Esophagus muscularis mucosa (tissue), 4 donors: ENCODE measurements at regions not wholly inside any gene's neighbourhood (a gene's known extent, or its start where the extent isn't known, plus 50 kb on each side); places are given as distances from the start of the nearest gene placed in this dataset.
"Not testable (repeated sequence)": the region's sequence is repeated elsewhere in the genome, so short reads cannot be mapped to it uniquely, and the experiment has no call there.

ENCODE experiments used
- DNase-seq: peaks from one replicate; pipeline ENCODE4 v3.0.0-alpha.2; 2017; ENCODE audit errors: extremely low spot score
- H3K27ac ChIP-seq, 4 donors: fragments of 200-600 bp; sonication (generic); replicated peaks in 1 of 4; 1 replicate in 3 of 4; 2 replicates in 1 of 4; pipeline ENCODE4 v1.5.1; 2016 to 2019; ENCODE audit warnings: mild to moderate bottlenecking in 1 of 4
- H3K27me3 ChIP-seq, 4 donors: fragments of 200-600 bp; sonication (generic); one replicate each; pipeline versions ENCODE4 v1.5.1 to v1.6.0; 2016 to 2019
- H3K36me3 ChIP-seq, 4 donors: fragments of 200-600 bp; sonication (generic); one replicate each; pipeline ENCODE4 v1.5.1; 2016 to 2019
- H3K4me1 ChIP-seq, 4 donors: fragments of 200-600 bp; sonication (generic); one replicate each; pipeline ENCODE4 v1.5.1; 2016 to 2019
- H3K4me3 ChIP-seq, 4 donors: fragments of 200-600 bp; sonication (generic); 1 replicate in 2 of 4; 2 replicates in 2 of 4; pipeline ENCODE4 v1.5.1; 2016 to 2019; ENCODE audit warnings: mild to moderate bottlenecking in 4 of 4, moderate library complexity in 1 of 4
- H3K9me3 ChIP-seq, 4 donors: fragments of 200-600 bp; sonication (generic); 1 replicate in 3 of 4; 2 replicates in 1 of 4; pipeline ENCODE4 v1.5.1; 2016 to 2019
- EP300 ChIP-seq: sonication (generic); formaldehyde crosslinking; IDR thresholded peaks from one replicate; pipeline ENCODE4 v1.6.1; 2017; ENCODE audit warnings: antibody characterized with exemption
- POLR2A ChIP-seq: fragments of 450-650 bp; IDR thresholded peaks from one replicate; pipeline ENCODE4 v1.6.1; 2017; ENCODE audit warnings: antibody characterized with exemption, moderate library complexity, mild to moderate bottlenecking, low read depth
- POLR2AphosphoS5 ChIP-seq, 2 donors: sonication (generic); formaldehyde crosslinking; IDR thresholded peaks; one replicate each; pipeline ENCODE4 v1.6.1; 2017; ENCODE audit warnings: antibody characterized with exemption in 2 of 2
- WGBS: methylation state at CpG from one replicate; pipeline ENCODE4 v1.1.5; 2018; 5-methylcytosine and 5-hydroxymethylcytosine counted together
- intact Hi-C: fragments of 100-400 bp; cut with DNase I; formaldehyde crosslinking; loops from one replicate; pipeline ENCODE4 v1.15.1; 2023
- TF ChIP-seq, protein P1 (sequence below), 3 experiments: fragments of 200-600 bp in 2 of 3; fragments of 450-650 bp in 1 of 3; sonication (generic) in 2 of 3; IDR thresholded peaks; one replicate each; pipeline ENCODE4 v1.5.1; 2017 to 2019; ENCODE audit warnings: antibody characterized with exemption in 3 of 3, mild to moderate bottlenecking in 2 of 3, moderate library complexity in 1 of 3

DNA sequence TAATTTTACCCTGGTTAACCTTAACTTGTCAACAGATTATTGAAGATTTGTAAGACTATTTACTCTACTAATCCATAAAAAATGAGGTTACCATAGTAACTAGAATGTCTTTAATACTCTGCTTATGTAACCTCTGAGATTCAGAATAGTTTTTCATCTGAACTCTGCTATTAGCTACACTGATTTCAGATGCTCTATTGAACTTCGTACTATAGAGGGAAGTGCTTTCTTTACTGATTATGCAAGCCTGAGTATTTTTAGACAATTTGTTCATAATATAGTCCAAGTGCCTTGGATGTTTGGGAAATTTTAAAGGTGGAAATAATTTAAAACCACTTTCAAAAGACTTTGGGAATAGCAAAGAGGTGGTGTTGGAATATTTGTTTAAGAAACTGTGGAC is 107.9 kb upstream of the GBE1 start:
- 22% methylated on average over 1 of the region's 1 CpG for WGBS
- no peaks in the 10 kb centered on the region for H3K4me1 ChIP-seq
- H3K9me3 ChIP-seq, result no peaks in the 10 kb centered on the region
- TF ChIP-seq POLR2A (no peak), EP300 (no peak), POLR2AphosphoS5 (IDR thresholded peaks at IDR 0.05) (no peak)
- TF ChIP-seq, protein P1, sequence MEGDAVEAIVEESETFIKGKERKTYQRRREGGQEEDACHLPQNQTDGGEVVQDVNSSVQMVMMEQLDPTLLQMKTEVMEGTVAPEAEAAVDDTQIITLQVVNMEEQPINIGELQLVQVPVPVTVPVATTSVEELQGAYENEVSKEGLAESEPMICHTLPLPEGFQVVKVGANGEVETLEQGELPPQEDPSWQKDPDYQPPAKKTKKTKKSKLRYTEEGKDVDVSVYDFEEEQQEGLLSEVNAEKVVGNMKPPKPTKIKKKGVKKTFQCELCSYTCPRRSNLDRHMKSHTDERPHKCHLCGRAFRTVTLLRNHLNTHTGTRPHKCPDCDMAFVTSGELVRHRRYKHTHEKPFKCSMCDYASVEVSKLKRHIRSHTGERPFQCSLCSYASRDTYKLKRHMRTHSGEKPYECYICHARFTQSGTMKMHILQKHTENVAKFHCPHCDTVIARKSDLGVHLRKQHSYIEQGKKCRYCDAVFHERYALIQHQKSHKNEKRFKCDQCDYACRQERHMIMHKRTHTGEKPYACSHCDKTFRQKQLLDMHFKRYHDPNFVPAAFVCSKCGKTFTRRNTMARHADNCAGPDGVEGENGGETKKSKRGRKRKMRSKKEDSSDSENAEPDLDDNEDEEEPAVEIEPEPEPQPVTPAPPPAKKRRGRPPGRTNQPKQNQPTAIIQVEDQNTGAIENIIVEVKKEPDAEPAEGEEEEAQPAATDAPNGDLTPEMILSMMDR (IDR thresholded peaks at IDR 0.05), result no peak
- no peaks in the 10 kb centered on the region for H3K36me3 ChIP-seq
- H3K4me3 ChIP-seq, result no peak overlapping the region
- DNase-seq, result no peak
- no peaks in the 10 kb centered on the region for H3K27me3 ChIP-seq
- intact Hi-C loops, result no loop called here
- H3K27ac ChIP-seq, result no peak overlapping the region

DNA sequence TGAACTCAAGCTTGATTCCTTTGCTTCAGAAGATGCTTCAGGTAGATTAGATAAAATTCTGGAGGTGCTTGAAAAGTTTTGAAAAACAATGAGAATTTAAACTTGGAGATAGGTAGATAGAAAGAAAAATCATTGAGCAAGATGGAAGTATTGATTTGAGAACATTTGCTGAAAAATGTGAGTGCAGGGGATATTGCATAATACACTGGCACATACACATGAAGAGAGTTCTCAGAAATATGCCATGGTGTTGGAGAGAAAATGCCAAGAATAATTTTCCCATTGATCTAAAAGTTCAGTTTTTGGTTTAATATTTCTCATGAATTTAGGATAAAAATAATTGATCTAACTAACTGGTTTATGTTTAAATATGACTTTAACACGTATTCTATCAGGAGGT is 107.2 kb upstream of the GBE1 start:
- DNase-seq, result no peak
- Histone ChIP-seq H3K4me1 (no peaks in the 10 kb centered on the region), H3K36me3 (no peaks in the 10 kb centered on the region), H3K27me3 (no peaks in the 10 kb centered on the region), H3K27ac (no peak overlapping the region), H3K4me3 (no peak overlapping the region), H3K9me3 (no peaks in the 10 kb centered on the region)
- TF ChIP-seq, protein P1 (IDR thresholded peaks at IDR 0.05), result no peak
- no peak for TF ChIP-seq POLR2AphosphoS5 (IDR thresholded peaks at IDR 0.05)
- no peak for TF ChIP-seq EP300
- no peak for TF ChIP-seq POLR2A
- intact Hi-C loops, result no loop called here
- whole genome bisulfite sequencing, result 95% methylated on average over 1 of the region's 1 CpG

GRCh38 chr3:81867875-81868274 is 106.4 kb upstream of the GBE1 start:
- intact Hi-C loops, result no loop called here
- Histone ChIP-seq H3K4me3 (no peak overlapping the region), H3K9me3 (no peaks in the 10 kb centered on the region), H3K27me3 (no peaks in the 10 kb centered on the region), H3K27ac (no peak overlapping the region), H3K36me3 (no peaks in the 10 kb centered on the region), H3K4me1 (no peaks in the 10 kb centered on the region)
- no peak for DNase-seq
- WGBS, result 56% methylated on average over 2 of the region's 2 CpGs
- TF ChIP-seq POLR2A (no peak), EP300 (no peak), POLR2AphosphoS5 (IDR thresholded peaks at IDR 0.05) (no peak)
- TF ChIP-seq, protein P1 (IDR thresholded peaks at IDR 0.05), result no peak

DNA sequence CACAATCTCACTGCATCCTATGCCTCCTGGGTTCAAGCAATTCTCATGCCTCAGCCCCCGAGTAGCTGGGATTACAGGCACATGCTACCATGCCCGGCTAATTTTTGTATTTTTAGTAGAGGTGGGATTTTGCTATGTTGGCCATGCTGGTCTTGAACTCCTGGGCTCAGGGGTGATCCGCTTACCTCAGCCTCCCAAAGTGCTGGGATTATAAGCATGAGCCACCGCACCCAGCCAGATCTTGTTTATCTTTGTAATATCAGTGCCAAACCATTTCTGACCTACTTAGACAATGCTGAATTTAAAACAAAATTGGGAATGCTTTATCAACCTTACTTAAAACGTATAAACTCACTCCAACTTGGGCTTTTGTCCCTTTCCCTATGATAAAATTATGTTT is 103.7 kb upstream of the GBE1 start:
- H3K27ac ChIP-seq, intact Hi-C loops, H3K27me3 ChIP-seq, H3K9me3 ChIP-seq, H3K36me3 ChIP-seq, H3K4me3 ChIP-seq, H3K4me1 ChIP-seq, DNase-seq: not testable (repeated sequence)
- WGBS, result 86% methylated on average over 5 of the region's 5 CpGs

- DNase-seq, result no peak
- H3K4me1 ChIP-seq, result no peaks in the 10 kb centered on the region
- no peaks in the 10 kb centered on the region for H3K27me3 ChIP-seq
- no peak overlapping the region for H3K27ac ChIP-seq
- 56% methylated on average over 7 of the region's 7 CpGs for WGBS
- H3K9me3 ChIP-seq, result no peaks in the 10 kb centered on the region
- H3K4me3 ChIP-seq, result no peak overlapping the region
- H3K36me3 ChIP-seq, result no peaks in the 10 kb centered on the region
- TF ChIP-seq EP300, result no peak
- TF ChIP-seq, protein P1 (IDR thresholded peaks at IDR 0.05), result no peak
- no peak for TF ChIP-seq POLR2A
- TF ChIP-seq POLR2AphosphoS5 (IDR thresholded peaks at IDR 0.05), result no peak
- intact Hi-C loops, result no loop called here
Measured at GRCh38 chr3:81864272-81864671, 102.8 kb upstream of the GBE1 start.
